ENCODE measurements at regions not wholly inside any gene's neighbourhood (a gene's known extent, or its start where the extent isn't known, plus 50 kb on each side); places are given as distances from the start of the nearest gene placed in this dataset.
A peak's percentile ranks its signal among the peaks of the same experiment; 100 is the strongest.
"Not testable (repeated sequence)": the region's sequence is repeated elsewhere in the genome, so short reads cannot be mapped to it uniquely, and the experiment has no call there.

DNA sequence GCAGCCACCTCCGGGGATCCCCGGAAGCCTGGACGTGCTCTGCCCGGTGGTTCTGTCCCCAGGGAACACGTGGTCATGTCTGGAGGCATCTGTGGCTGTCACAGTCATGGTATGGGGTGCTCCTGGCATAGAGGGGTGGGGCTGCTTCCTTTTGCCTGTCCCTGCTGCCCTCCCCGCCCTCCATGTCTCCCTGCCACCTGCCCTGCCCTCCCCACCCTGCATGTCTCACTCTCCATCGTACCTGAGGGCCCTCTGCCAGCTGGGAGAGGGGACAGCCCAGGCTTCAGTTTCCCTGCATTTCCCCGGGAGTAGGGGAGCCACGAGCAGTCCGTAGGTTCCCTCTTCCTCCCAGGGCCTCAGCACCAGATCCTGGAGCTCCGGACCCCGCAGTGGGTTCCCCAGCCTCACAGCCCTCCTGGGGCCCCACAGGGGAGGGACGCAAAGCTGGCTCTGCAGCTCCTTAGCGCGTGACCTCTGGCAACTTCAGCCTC, 90.0 kb upstream of the CTDP1 start:
- H3K4me1 ChIP-seq (ENCODE audit: control insufficient read depth in 2 of 3, insufficient read depth in 2 of 3, low read depth in 1 of 3, low read length in 3 of 3): no peaks in the 10 kb centered on the region
- DNase-seq: peak in 1 of 5 donors; percentile 73
- H3K36me3 ChIP-seq (ENCODE audit: control insufficient read depth in 2 of 3, insufficient read depth in 3 of 3, low read length in 3 of 3): no peaks in the 10 kb centered on the region
- no peak for FAIRE-seq
- H3K27me3 ChIP-seq (ENCODE audit: control insufficient read depth, insufficient read depth, low read length): no peaks in the 10 kb centered on the region
- H3K27ac ChIP-seq (ENCODE audit: low read depth in 2 of 2, low read length in 2 of 2): peak overlapping the region in 1 of 2 donors; percentile 32
- TF ChIP-seq, protein P1, sequence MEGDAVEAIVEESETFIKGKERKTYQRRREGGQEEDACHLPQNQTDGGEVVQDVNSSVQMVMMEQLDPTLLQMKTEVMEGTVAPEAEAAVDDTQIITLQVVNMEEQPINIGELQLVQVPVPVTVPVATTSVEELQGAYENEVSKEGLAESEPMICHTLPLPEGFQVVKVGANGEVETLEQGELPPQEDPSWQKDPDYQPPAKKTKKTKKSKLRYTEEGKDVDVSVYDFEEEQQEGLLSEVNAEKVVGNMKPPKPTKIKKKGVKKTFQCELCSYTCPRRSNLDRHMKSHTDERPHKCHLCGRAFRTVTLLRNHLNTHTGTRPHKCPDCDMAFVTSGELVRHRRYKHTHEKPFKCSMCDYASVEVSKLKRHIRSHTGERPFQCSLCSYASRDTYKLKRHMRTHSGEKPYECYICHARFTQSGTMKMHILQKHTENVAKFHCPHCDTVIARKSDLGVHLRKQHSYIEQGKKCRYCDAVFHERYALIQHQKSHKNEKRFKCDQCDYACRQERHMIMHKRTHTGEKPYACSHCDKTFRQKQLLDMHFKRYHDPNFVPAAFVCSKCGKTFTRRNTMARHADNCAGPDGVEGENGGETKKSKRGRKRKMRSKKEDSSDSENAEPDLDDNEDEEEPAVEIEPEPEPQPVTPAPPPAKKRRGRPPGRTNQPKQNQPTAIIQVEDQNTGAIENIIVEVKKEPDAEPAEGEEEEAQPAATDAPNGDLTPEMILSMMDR (IDR thresholded peaks at IDR 0.05; ENCODE audit: borderline replicate concordance, extremely low read depth, insufficient read depth): no peak
- H3K4me3 ChIP-seq (ENCODE audit: low read length in 3 of 3): no peak overlapping the region
- H3K9ac ChIP-seq (ENCODE audit: low read length in 3 of 3): no peak overlapping the region
- H3K9me3 ChIP-seq (ENCODE audit: control insufficient read depth in 2 of 3, insufficient read depth in 1 of 3, low read length in 3 of 3): peaks cover 0 to 2% (median 0%) of the 10 kb centered on the region in 3 donors
- intact Hi-C loops (cut with DNase I): no loop called here

DNA sequence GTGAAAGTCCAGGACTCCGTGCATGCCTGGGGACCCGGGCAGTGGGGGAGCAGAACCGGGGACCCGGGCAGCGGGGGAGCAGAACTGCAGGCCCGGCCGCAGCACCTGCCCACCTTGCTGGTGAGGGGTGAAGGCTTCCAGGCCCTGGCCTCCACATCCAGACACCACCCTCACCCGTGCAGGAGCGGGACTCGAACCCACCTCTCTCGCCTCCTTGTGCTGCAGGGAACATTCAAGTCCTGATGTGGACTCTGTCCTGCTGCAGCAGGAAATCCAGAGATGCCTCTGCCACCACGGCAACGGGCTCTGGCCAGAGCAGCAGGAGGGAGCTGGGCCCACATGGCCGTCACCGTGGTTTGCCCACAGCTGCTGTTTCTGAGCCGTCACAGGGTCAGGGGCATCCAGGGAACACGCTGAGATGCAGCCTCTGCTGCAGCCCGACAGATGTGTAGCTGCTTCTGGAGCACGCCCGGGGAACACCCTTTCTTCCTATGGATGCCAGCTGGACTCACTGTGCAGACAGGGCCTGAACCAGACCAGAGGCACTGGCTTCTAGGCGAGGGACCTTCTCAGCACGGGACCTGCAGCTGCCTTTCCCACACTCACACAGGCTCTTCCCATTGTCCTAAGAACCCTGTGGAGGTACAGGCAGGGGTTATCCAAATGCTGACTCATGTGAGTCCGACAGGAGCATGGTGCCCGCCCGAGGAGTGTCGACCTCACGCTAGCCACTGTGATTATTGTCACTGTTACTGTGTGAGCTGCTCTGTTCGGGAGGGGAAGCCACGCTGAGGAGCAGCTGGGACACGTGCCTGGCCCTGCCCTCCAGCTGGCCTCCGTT, 89.2 kb upstream of the CTDP1 start:
- Histone ChIP-seq H3K36me3 (ENCODE audit: control insufficient read depth in 2 of 3, insufficient read depth in 3 of 3, low read length in 3 of 3) (no peaks in the 10 kb centered on the region), H3K27me3 (ENCODE audit: control insufficient read depth, insufficient read depth, low read length) (no peaks in the 10 kb centered on the region), H3K9me3 (ENCODE audit: control insufficient read depth in 2 of 3, insufficient read depth in 1 of 3, low read length in 3 of 3) (peaks cover 0 to 2% (median 0%) of the 10 kb centered on the region in 3 donors), H3K4me1 (ENCODE audit: control insufficient read depth in 2 of 3, insufficient read depth in 2 of 3, low read depth in 1 of 3, low read length in 3 of 3) (no peaks in the 10 kb centered on the region), H3K27ac (ENCODE audit: low read depth in 2 of 2, low read length in 2 of 2) (no peak overlapping the region), H3K9ac (ENCODE audit: low read length in 3 of 3) (no peak overlapping the region), H3K4me3 (ENCODE audit: low read length in 3 of 3) (no peak overlapping the region)
- intact Hi-C loops (cut with DNase I): no loop called here
- FAIRE-seq (no peak), DNase-seq (peak in 2 of 5 donors; percentile 50 to 72)
- TF ChIP-seq, protein P1 (IDR thresholded peaks at IDR 0.05; ENCODE audit: borderline replicate concordance, extremely low read depth, insufficient read depth): no peak

DNA sequence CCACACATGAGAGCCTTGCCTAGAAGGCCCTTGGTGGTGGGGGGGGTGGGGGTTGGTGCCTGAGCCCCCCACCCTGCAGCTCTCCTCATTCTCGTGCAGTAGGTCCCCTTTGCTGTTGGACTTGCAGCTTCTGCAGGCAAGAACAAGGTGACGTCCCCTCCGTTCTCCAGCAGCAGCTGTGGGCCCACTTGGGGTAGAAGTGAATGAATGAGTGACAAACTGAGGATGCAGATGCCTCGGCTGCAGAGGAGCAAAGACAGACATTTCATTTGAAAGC, 88.6 kb upstream of the CTDP1 start:
- no peaks in the 10 kb centered on the region for H3K36me3 ChIP-seq (ENCODE audit: control insufficient read depth in 2 of 3, insufficient read depth in 3 of 3, low read length in 3 of 3)
- H3K27ac ChIP-seq (ENCODE audit: low read depth in 2 of 2, low read length in 2 of 2): no peak overlapping the region
- no peak overlapping the region for H3K9ac ChIP-seq (ENCODE audit: low read length in 3 of 3)
- H3K27me3 ChIP-seq (ENCODE audit: control insufficient read depth, insufficient read depth, low read length): no peaks in the 10 kb centered on the region
- intact Hi-C loops (cut with DNase I): no loop called here
- H3K4me1 ChIP-seq (ENCODE audit: control insufficient read depth in 2 of 3, insufficient read depth in 2 of 3, low read depth in 1 of 3, low read length in 3 of 3): no peaks in the 10 kb centered on the region
- H3K9me3 ChIP-seq (ENCODE audit: control insufficient read depth in 2 of 3, insufficient read depth in 1 of 3, low read length in 3 of 3): peaks cover 0 to 2% (median 0%) of the 10 kb centered on the region in 3 donors
- no peak for FAIRE-seq
- peak in 1 of 5 donors; percentile 56 for DNase-seq
- H3K4me3 ChIP-seq (ENCODE audit: low read length in 3 of 3): no peak overlapping the region
- TF ChIP-seq, protein P1 (IDR thresholded peaks at IDR 0.05; ENCODE audit: borderline replicate concordance, extremely low read depth, insufficient read depth): no peak

DNA sequence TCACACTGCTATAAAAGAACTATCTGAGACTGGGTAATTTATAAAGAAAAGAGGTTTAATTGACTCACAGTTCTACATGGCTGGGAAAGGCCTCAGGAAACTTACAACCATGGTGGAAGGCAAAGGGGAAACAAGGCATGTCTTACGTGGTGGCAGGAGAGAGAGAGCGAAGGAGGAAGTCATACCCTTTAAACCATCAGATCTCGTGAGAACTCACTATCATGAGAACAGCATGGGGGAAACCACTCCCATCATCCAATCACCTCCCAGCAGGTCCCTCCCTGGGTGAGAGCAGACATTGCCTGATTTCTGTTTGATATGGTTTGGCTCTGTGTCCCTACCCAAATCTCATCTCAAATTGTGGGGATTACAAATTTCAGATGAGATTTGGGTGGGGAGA, 86.9 kb upstream of the CTDP1 start:
- H3K36me3 ChIP-seq (ENCODE audit: control insufficient read depth in 2 of 3, insufficient read depth in 3 of 3, low read length in 3 of 3); H3K4me1 ChIP-seq (ENCODE audit: control insufficient read depth in 2 of 3, insufficient read depth in 2 of 3, low read depth in 1 of 3, low read length in 3 of 3); FAIRE-seq; H3K27ac ChIP-seq (ENCODE audit: low read depth in 2 of 2, low read length in 2 of 2); H3K9me3 ChIP-seq (ENCODE audit: control insufficient read depth in 2 of 3, insufficient read depth in 1 of 3, low read length in 3 of 3); H3K27me3 ChIP-seq (ENCODE audit: control insufficient read depth, insufficient read depth, low read length); intact Hi-C loops (cut with DNase I); H3K4me3 ChIP-seq (ENCODE audit: low read length in 3 of 3); H3K9ac ChIP-seq (ENCODE audit: low read length in 3 of 3); DNase-seq: not testable (repeated sequence)
